COLO668 (cell line): ENCODE measurements at regions not wholly inside any gene's neighbourhood (a gene's known extent, or its start where the extent isn't known, plus 50 kb on each side); places are given as distances from the start of the nearest gene placed in this dataset.
A peak's percentile ranks its signal among the peaks of the same experiment; 100 is the strongest.
"Not testable (repeated sequence)": the region's sequence is repeated elsewhere in the genome, so short reads cannot be mapped to it uniquely, and the experiment has no call there.

Experiments
- DNase-seq: peaks from one replicate; lab custom pipeline; 2025; ENCODE audit not compliant: unreplicated experiment; lab: John Stamatoyannopoulos, UW

DNA sequence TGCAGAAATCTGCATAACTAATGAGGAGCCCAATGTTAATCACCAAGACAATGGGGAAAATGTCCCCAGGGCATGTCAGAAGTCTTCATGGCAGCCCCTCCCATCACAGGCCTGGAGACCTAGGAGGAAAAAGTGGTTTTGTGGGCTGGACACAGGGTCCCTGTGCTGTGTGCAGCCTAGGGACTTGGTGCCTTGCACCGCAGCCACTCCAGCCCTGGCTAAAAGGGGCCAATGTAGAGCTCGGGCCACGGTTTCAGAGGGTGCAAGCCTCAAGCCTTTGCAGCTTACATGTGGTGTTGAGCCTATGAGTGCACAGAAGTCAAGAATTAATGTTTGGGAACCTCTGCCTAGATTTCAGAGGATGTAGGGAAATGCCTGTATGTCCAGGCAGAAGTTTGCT is 474.3 kb upstream of the ADGRB3 start:
- not testable (repeated sequence) for DNase-seq

- no peak for DNase-seq
Measured at GRCh38 chr6:68160348-68160747, 474.7 kb upstream of the ADGRB3 start.

DNA sequence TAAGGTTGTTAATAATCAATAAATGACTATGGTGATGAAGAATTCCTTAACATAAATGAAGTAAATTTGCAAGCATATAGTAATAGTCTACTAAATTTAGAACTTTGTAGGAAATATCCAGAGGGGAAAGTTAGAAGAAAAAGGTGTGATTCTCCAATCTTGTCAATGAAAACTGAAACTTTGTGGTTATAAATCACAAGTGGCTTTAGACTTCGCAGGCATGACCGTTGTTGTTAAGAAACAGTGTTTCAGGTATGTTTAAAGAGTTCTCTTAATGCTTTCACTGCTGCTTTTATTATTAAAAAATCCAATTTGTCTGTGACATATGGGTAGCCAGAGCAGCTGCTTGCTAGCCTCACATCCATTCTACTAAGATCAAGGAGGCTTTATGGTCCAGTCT is 475.6 kb upstream of the ADGRB3 start:
- no peak for DNase-seq

DNA sequence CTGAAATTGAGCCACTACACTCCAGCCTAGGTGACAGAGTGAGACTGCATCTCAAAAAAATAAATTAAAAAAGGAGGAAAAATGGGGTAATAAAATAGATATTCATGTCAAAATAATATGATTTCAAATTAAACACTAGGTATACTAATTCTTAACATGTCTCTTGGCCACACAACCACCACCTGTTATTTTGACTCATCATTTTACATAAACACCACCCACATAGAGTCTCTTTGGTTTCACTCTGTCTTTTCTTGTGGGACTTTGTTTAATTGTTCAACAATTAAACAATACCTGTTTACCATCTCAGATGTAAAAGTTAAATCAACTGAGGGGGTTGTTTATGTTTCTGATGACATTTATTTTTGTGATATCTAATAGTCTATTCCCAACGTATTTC is 476.8 kb upstream of the ADGRB3 start:
- DNase-seq: no peak

- DNase-seq: no peak
Measured at GRCh38 chr6:68144667-68145066, 490.4 kb upstream of the ADGRB3 start.

GRCh38 chr6:68141190-68141589 is 493.9 kb upstream of the ADGRB3 start:
- DNase-seq: no peak

DNA sequence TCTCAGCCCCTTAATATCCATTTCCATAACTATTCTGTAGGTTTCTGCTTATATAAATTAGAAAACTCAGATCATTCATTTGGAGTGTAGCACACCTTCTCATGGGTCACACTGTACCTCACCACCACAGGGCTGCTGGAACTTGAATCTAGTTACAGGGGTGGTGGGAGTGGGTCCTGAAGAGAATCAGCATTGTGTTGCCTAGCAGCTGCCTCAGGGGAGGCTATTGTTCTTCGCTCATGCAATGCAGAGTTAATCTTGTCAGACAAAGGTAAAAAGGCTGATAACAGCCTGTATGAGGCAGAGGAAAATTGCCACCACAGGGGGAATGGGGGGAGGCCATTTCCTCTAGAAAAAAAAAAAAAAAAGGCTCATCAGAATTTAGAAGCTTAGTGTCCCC is 496.0 kb upstream of the ADGRB3 start:
- peak; percentile 7 for DNase-seq

DNA sequence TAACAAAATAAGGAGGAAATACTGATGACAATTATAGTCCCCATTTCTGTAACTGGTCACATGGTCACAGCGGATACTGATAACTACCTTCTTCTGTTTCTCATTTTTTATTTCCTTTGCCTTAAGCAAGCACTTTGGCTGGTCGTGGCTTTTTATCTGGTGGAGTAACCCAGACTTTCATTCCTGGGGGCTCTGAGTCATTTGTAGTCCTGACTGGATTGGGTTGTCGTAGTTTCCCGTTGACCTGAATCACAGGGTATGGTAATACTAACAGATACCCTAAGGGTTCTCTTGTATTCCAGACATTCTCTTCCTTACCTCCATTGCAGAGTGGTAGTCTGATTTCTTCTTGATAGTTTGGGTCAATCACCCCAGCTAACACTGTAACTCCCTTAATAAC is 500.3 kb upstream of the ADGRB3 start:
- DNase-seq: no peak

DNA sequence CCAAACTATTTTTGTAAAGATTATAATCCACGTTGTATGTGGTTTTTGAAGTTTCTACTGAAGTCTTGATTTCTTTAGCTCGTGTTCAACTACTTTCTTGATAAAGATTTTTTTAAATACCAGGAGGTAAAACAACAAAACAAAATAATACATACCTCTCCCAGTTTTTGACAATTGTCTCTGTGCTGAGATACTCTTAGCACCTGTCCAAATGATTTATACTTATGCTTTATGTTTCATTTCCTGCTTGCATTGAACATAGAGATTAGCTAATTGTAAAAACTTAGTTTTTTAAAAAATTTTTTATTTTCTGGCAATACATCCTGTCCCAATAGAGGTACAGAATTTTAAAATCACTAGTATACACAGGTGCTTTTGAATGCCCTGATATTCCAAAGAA is 506.9 kb upstream of the ADGRB3 start:
- DNase-seq: no peak

- DNase-seq: no peak
Measured at GRCh38 chr6:68127074-68127473, 508.0 kb upstream of the ADGRB3 start.

DNA sequence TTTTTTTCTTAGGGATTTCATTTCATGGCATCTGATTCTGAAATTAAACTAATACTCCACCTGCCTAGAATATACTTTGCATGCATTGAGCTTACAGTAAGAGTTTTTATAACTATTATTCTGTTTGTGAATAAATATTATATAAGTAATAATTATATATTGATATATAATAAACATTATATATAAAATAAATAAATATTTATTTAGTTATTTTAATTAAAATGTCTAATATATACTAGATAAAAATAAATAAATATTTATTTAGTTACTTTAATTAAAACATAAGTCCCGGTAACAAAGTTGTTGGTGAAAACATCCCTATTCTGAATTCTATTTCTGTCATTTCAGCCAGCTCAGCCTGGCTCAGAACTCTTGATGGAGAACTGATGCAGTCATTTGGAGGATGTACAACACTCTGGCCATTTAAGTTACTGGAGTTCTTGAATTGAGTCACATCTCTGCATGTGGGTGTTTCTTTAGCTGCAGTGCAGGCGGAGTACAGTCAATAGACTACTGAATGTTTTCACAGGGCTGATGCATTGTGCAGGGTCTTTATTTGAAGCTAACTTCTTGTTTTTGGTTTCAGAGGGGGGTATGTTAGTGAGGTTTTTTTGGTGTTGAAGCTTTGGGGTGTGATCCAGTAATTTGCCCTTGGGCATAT is 508.9 kb upstream of the ADGRB3 start:
- DNase-seq: no peak

DNA sequence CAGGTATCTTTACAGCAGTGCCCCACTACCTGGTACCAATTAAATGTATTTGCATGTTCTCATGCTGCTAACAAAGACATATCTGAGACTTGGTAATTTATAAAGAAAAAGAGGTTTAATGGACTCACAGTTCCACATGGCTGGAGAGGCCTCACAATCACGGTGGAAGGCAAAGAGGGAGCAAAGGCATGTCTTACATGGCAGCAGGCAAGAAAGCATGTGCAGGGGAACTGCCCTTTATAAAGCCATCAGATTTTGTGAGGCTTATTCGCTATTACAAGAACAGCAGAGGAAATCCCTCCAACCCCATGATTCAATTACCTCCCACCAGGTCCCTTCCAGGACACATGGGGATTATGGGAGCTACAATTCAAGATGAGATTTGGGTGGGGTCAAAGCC is 512.1 kb upstream of the ADGRB3 start:
- not testable (repeated sequence) for DNase-seq

- DNase-seq: no peak
Measured at GRCh38 chr6:68122032-68122431, 513.0 kb upstream of the ADGRB3 start.

GRCh38 chr6:68120954-68121353 is 514.1 kb upstream of the ADGRB3 start:
- DNase-seq: not testable (repeated sequence)

DNA sequence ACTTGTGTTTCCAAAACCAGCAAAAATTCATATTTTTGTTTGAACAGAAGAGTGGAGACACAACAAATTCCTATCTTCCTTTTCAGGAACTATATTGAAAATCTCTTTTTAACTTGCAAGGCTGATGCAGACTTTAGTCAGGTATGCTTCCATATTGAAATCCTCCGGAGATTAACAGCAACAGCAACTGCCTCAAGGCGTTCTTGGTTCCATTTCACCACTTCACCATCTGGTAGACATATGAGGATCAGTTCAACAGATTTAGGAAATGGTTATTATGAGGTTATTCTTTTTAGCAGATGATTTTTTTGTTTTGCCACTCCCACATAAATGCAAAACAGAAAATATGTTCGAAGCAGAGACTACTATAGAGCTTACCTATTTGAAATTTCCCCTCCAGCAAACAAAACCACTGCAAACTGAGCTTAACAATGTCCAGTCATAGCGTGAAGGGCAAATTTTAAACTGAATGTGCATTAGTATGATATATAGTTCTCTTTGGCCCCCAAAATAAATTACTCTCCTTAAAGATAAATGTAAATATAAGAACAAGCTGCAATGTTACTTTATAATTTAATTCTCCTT is 520.5 kb upstream of the ADGRB3 start:
- no peak for DNase-seq

- no peak for DNase-seq
Measured at GRCh38 chr6:68108233-68108835, 526.7 kb upstream of the ADGRB3 start.

DNA sequence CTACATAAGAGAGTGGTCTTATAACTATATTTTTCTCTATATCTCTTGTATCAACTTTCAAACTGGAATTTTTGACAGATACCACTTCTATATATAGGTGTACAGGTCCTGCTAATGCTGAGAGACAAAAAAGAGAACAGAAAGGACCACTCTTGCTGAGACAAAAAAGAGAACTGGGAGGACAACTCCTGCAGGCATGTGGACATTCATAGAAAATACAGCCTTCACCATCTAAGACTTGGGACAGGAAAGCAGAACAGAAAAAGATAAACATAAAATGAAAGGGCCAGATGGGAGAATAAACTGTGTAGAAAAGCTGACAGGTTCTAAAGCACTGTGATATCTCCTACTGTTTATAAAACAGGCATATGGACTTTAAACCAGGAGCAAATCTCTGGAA is 541.0 kb upstream of the ADGRB3 start:
- no peak for DNase-seq

- DNase-seq: no peak
Measured at GRCh38 chr6:68087399-68088133, 547.5 kb upstream of the ADGRB3 start.

GRCh38 chr6:68086199-68086598 is 548.9 kb upstream of the ADGRB3 start:
- DNase-seq: no peak

- DNase-seq: not testable (repeated sequence)
Measured at GRCh38 chr6:68085599-68085998, 549.5 kb upstream of the ADGRB3 start.

GRCh38 chr6:68082086-68082485 is 553.0 kb upstream of the ADGRB3 start:
- no peak for DNase-seq

GRCh38 chr6:68080074-68080473 is 555.0 kb upstream of the ADGRB3 start:
- no peak for DNase-seq
